Breast epithelium (tissue), 4 donors: ENCODE measurements at regions not wholly inside any gene's neighbourhood (a gene's known extent, or its start where the extent isn't known, plus 50 kb on each side); places are given as distances from the start of the nearest gene placed in this dataset.

ENCODE experiments used
- DNase-seq, 2 donors: peaks; one replicate each; pipeline ENCODE4 v3.0.0-alpha.2; 2019; ENCODE audit warnings: low spot score in 2 of 2
- H3K27ac ChIP-seq, 2 donors: fragments of 200-600 bp; sonication (generic) in 1 of 2; one replicate each; pipeline ENCODE4 v1.5.1; 2016 to 2019; ENCODE audit warnings: mild to moderate bottlenecking in 1 of 2
- H3K27me3 ChIP-seq, 2 donors: fragments of 200-600 bp; sonication (generic) in 1 of 2; one replicate each; pipeline versions ENCODE4 v1.5.1 to v1.6.0; 2017 to 2019; ENCODE audit warnings: control low read depth in 1 of 2, mild to moderate bottlenecking in 1 of 2
- H3K36me3 ChIP-seq: fragments of 200-600 bp; one replicate; pipeline ENCODE4 v1.5.1; 2019
- H3K4me1 ChIP-seq, 2 donors: fragments of 200-600 bp; sonication (generic); one replicate each; pipeline ENCODE4 v1.5.1; 2016 to 2019; ENCODE audit warnings: control low read depth in 1 of 2
- H3K4me3 ChIP-seq, 3 donors: fragments of 200-600 bp; sonication (generic); 1 replicate in 2 of 3; 2 replicates in 1 of 3; pipeline ENCODE4 v1.5.1; 2016 to 2019; ENCODE audit warnings: mild to moderate bottlenecking in 3 of 3, moderate library complexity in 2 of 3
- H3K9me3 ChIP-seq, 2 donors: fragments of 200-600 bp; sonication (generic) in 1 of 2; one replicate each; pipeline ENCODE4 v1.5.1; 2016 to 2019; ENCODE audit warnings: control low read depth in 1 of 2
- POLR2A ChIP-seq: fragments of 450-650 bp; IDR thresholded peaks from one replicate; pipeline ENCODE4 v1.6.1; 2016; ENCODE audit warnings: antibody characterized with exemption, mild to moderate bottlenecking, moderate library complexity
- POLR2AphosphoS5 ChIP-seq, 3 donors: sonication (generic); formaldehyde crosslinking; IDR thresholded peaks; one replicate each; pipeline ENCODE4 v1.6.1; 2017; ENCODE audit warnings: antibody characterized with exemption in 3 of 3
- intact Hi-C: fragments of 100-400 bp; cut with DNase I; formaldehyde crosslinking; loops from one replicate; pipeline ENCODE4 v1.15.1; 2023; ENCODE audit warnings: low total_unique reads
- TF ChIP-seq, protein P1 (sequence below), 3 donors: fragments of 450-650 bp; IDR thresholded peaks; one replicate each; pipeline ENCODE4 v1.5.1; 2016 to 2017; ENCODE audit warnings: antibody characterized with exemption in 3 of 3, mild to moderate bottlenecking in 3 of 3, moderate library complexity in 3 of 3

DNA sequence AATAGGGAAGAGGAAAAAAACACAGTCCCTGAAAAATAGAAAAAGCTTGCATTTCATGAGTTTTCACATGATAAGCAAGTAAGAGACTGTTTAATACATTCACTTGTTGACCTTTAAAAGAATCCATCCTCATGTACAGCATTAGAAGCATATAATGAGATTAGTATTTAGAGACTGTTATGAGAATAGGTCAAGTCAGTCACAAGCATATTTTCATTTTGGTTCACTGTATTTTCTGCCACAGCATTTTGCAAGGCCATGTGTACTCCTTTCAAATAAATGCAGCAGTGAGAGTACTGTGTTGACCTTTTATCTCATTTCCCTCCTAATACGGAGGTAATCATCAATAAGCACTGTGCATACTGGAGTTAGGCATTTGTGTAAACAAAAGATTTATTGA, 162.2 kb upstream of the SETMAR start:
- intact Hi-C loops = no loop called here
- Histone ChIP-seq H3K9me3 (no peaks in the 10 kb centered on the region), H3K27me3 (no peaks in the 10 kb centered on the region), H3K27ac (no peak overlapping the region), H3K36me3 (no peaks in the 10 kb centered on the region), H3K4me3 (no peak overlapping the region), H3K4me1 (no peaks in the 10 kb centered on the region)
- TF ChIP-seq, protein P1, sequence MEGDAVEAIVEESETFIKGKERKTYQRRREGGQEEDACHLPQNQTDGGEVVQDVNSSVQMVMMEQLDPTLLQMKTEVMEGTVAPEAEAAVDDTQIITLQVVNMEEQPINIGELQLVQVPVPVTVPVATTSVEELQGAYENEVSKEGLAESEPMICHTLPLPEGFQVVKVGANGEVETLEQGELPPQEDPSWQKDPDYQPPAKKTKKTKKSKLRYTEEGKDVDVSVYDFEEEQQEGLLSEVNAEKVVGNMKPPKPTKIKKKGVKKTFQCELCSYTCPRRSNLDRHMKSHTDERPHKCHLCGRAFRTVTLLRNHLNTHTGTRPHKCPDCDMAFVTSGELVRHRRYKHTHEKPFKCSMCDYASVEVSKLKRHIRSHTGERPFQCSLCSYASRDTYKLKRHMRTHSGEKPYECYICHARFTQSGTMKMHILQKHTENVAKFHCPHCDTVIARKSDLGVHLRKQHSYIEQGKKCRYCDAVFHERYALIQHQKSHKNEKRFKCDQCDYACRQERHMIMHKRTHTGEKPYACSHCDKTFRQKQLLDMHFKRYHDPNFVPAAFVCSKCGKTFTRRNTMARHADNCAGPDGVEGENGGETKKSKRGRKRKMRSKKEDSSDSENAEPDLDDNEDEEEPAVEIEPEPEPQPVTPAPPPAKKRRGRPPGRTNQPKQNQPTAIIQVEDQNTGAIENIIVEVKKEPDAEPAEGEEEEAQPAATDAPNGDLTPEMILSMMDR (IDR thresholded peaks at IDR 0.05) = no peak
- no peak for TF ChIP-seq POLR2AphosphoS5 (IDR thresholded peaks at IDR 0.05)
- TF ChIP-seq POLR2A = no peak
- DNase-seq = no peak

DNA sequence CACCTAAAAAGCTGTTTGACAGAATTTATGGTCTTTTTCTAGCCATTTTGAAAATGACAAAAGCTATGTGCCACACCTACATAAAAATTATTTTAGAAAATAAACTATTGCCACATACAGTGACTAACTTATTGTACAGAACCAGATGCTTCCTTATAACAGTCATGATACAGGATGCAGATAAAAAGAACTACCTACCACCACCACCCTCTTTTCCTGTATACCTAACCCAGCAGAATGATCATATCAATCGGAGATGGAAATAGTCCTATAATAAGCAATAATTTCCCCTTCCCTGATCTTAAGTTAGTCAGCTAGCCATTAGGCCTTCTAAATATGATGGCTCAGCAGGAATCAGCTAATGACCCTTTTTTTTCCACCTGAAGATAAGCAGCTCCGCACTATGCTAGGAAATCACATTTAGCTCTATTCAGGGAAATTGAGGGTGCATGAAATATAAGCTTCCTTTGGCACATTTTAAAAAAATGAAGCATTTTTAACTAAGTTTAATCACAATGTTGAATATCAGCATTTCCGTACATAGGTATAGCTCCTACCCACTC, 155.5 kb upstream of the SETMAR start:
- intact Hi-C loops = no loop called here
- no peak for TF ChIP-seq POLR2A
- no peak for TF ChIP-seq POLR2AphosphoS5 (IDR thresholded peaks at IDR 0.05)
- TF ChIP-seq, protein P1 (IDR thresholded peaks at IDR 0.05) = no peak
- H3K4me3 ChIP-seq = no peak overlapping the region
- no peaks in the 10 kb centered on the region for H3K9me3 ChIP-seq
- H3K27ac ChIP-seq = no peak overlapping the region
- no peaks in the 10 kb centered on the region for H3K36me3 ChIP-seq
- no peaks in the 10 kb centered on the region for H3K27me3 ChIP-seq
- no peaks in the 10 kb centered on the region for H3K4me1 ChIP-seq
- DNase-seq = no peak

DNA sequence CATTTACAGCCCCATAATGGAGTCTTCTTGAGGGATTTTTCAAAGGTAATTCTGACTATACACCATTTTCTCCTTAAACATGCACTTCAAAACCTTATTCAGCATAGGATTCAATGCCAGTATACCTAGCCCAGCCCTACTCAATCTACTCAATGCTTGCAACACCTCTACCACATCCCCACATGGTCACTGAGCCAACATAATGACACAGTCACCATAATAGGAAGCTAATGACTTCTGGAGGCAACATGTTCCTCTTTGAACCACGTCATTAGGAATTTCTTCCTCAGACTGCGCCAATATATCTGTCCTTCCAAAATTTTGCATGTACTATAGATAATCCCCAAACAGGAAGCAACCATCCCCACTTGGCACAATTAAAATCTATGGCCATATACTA, 153.9 kb upstream of the SETMAR start:
- no peak for TF ChIP-seq POLR2AphosphoS5 (IDR thresholded peaks at IDR 0.05)
- no peak for TF ChIP-seq POLR2A
- TF ChIP-seq, protein P1 (IDR thresholded peaks at IDR 0.05) = no peak
- H3K36me3 ChIP-seq = no peaks in the 10 kb centered on the region
- H3K9me3 ChIP-seq = no peaks in the 10 kb centered on the region
- no peak overlapping the region for H3K4me3 ChIP-seq
- H3K27ac ChIP-seq = no peak overlapping the region
- intact Hi-C loops = no loop called here
- H3K4me1 ChIP-seq = no peaks in the 10 kb centered on the region
- no peaks in the 10 kb centered on the region for H3K27me3 ChIP-seq
- DNase-seq = no peak

DNA sequence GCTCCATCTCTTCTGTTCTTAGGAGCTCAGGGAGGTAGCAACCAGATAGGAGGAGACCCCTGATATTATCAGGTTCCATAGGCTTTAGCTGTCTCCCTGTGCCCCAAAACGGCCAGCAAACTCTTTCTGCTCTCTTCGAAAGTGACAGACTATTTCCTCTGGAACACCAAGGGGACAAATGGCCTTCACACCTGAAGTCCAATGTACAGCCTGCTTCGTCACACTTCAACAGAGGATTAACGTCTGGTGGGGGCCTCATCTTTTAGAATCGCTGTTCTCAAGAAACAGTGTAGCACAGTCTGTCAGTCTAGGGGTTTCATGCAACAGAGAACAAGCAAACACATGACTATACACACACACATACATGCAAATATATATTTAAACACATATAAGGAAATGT, 152.4 kb upstream of the SETMAR start:
- intact Hi-C loops = no loop called here
- Histone ChIP-seq H3K36me3 (no peaks in the 10 kb centered on the region), H3K27ac (no peak overlapping the region), H3K4me3 (no peak overlapping the region), H3K27me3 (no peaks in the 10 kb centered on the region), H3K9me3 (no peaks in the 10 kb centered on the region), H3K4me1 (no peaks in the 10 kb centered on the region)
- DNase-seq = no peak
- TF ChIP-seq, protein P1 (IDR thresholded peaks at IDR 0.05) = no peak
- TF ChIP-seq POLR2AphosphoS5 (IDR thresholded peaks at IDR 0.05) = no peak
- TF ChIP-seq POLR2A = no peak

DNA sequence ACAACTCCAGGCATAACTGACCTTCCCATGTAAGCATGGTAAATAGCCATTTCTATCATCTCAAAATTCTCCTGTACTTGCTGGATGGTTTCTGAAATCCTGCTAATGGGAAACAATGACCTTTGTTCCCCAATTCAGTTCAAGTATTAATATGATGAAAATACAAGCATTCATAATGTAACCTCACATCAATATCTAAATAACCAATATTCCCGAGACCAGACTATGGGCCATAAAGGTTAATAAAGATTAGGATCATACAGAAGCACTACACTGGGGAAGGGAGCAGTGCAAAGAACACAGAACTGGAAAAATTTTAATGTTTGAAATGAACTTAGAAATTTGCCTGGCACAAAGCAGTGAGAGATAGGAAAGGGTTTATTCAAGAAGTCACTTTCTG, 151.3 kb upstream of the SETMAR start:
- Histone ChIP-seq H3K9me3 (no peaks in the 10 kb centered on the region), H3K4me1 (no peaks in the 10 kb centered on the region), H3K27ac (no peak overlapping the region), H3K4me3 (no peak overlapping the region), H3K27me3 (no peaks in the 10 kb centered on the region), H3K36me3 (no peaks in the 10 kb centered on the region)
- intact Hi-C loops = no loop called here
- TF ChIP-seq POLR2AphosphoS5 (IDR thresholded peaks at IDR 0.05) (no peak), POLR2A (no peak)
- TF ChIP-seq, protein P1 (IDR thresholded peaks at IDR 0.05) = no peak
- no peak for DNase-seq
